Activated naive CD8-positive, alpha-beta T cell treated with anti-CD3 and anti-CD28 coated beads, Interleukin-2, amount 50 U/mL, for 24 hours (primary cell): ENCODE measurements at regions not wholly inside any gene's neighbourhood (a gene's known extent, or its start where the extent isn't known, plus 50 kb on each side); places are given as distances from the start of the nearest gene placed in this dataset.
"Not testable (repeated sequence)": the region's sequence is repeated elsewhere in the genome, so short reads cannot be mapped to it uniquely, and the experiment has no call there.

Experiments
- ATAC-seq: fragments of 150-1000 bp; cut with Tn5 transposase; one replicate; pipeline ENCODE4 v1.10.0; 2021
- DNase-seq: peaks from one replicate; pipeline ENCODE4 v3.0.0; 2021
- H3K27ac Mint-ChIP-seq: one replicate; pipeline ENCODE4 v1.8.0; 2021; ENCODE audit warnings: mild to moderate bottlenecking, mixed read lengths
- H3K27me3 Mint-ChIP-seq: one replicate; pipeline ENCODE4 v1.8.0; 2021; ENCODE audit warnings: mixed read lengths
- H3K36me3 Mint-ChIP-seq: one replicate; pipeline ENCODE4 v1.8.0; 2021; ENCODE audit warnings: low read depth, mixed read lengths
- H3K4me1 Mint-ChIP-seq: one replicate; pipeline ENCODE4 v1.8.0; 2021; ENCODE audit warnings: mixed read lengths
- H3K4me3 Mint-ChIP-seq: one replicate; pipeline ENCODE4 v1.8.0; 2021; ENCODE audit warnings: mild to moderate bottlenecking, moderate library complexity, mixed read lengths
- H3K9me3 Mint-ChIP-seq: one replicate; pipeline ENCODE4 v1.8.0; 2021; ENCODE audit warnings: mixed read lengths

- DNase-seq (no peak), ATAC-seq (no peak)
- H3K9me3 Mint-ChIP-seq, result no peaks in the 10 kb centered on the region
- no peak overlapping the region for H3K4me3 Mint-ChIP-seq
- H3K27me3 Mint-ChIP-seq, result no peaks in the 10 kb centered on the region
- H3K27ac Mint-ChIP-seq, result no peak overlapping the region
- no peaks in the 10 kb centered on the region for H3K4me1 Mint-ChIP-seq
- no peaks in the 10 kb centered on the region for H3K36me3 Mint-ChIP-seq
Observed at GRCh38 chr12:76939701-76940100, 60.9 kb upstream of the CSRP2 start.

GRCh38 chr12:76936275-76937193 lies 57.7 kb upstream of the CSRP2 start:
- Mint-ChIP-seq H3K4me1 (no peaks in the 10 kb centered on the region), H3K27me3 (no peaks in the 10 kb centered on the region), H3K9me3 (no peaks in the 10 kb centered on the region)

GRCh38 chr12:76933392-76933791 lies 54.6 kb upstream of the CSRP2 start:
- not testable (repeated sequence) for H3K4me3 Mint-ChIP-seq, H3K27me3 Mint-ChIP-seq

More at GRCh38 chr12:76936275-76937193, 57.7 kb upstream of the CSRP2 start:
- DNase-seq, result no peak
- ATAC-seq, result no peak
- H3K4me3 Mint-ChIP-seq, result no peak overlapping the region
- H3K27ac Mint-ChIP-seq, result no peak overlapping the region
- no peaks in the 10 kb centered on the region for H3K36me3 Mint-ChIP-seq

GRCh38 chr12:76929499-76929898 lies 50.7 kb upstream of the CSRP2 start:
- DNase-seq, result no peak
- H3K27me3 Mint-ChIP-seq, result peaks cover 5% of the 10 kb centered on the region

More at GRCh38 chr12:76933392-76933791, 54.6 kb upstream of the CSRP2 start:
- not testable (repeated sequence) for H3K4me1 Mint-ChIP-seq, ATAC-seq, H3K9me3 Mint-ChIP-seq, H3K27ac Mint-ChIP-seq, H3K36me3 Mint-ChIP-seq, DNase-seq

More at GRCh38 chr12:76929499-76929898, 50.7 kb upstream of the CSRP2 start:
- Mint-ChIP-seq H3K36me3 (no peaks in the 10 kb centered on the region), H3K9me3 (no peaks in the 10 kb centered on the region), H3K4me1 (no peaks in the 10 kb centered on the region), H3K27ac (no peak overlapping the region), H3K4me3 (no peak overlapping the region)
- ATAC-seq, result no peak
